ENCODE measurements at regions not wholly inside any gene's neighbourhood (a gene's known extent, or its start where the extent isn't known, plus 50 kb on each side); places are given as distances from the start of the nearest gene placed in this dataset.
A peak's percentile ranks its signal among the peaks of the same experiment; 100 is the strongest.
"Not testable (repeated sequence)": the region's sequence is repeated elsewhere in the genome, so short reads cannot be mapped to it uniquely, and the experiment has no call there.

GRCh38 chr4:180973894-180974293 is 1269.3 kb upstream of the TENM3 start:
- DNase-seq: no peak

GRCh38 chr4:180990931-180991330 is 1252.3 kb upstream of the TENM3 start:
- DNase-seq: no peak

GRCh38 chr4:180993244-180993836 is 1249.9 kb upstream of the TENM3 start:
- DNase-seq: no peak

- no peak for DNase-seq
Observed at GRCh38 chr4:180994722-180995121, 1248.5 kb upstream of the TENM3 start.

- DNase-seq: no peak
Observed at GRCh38 chr4:180999217-180999616, 1244.0 kb upstream of the TENM3 start.

GRCh38 chr4:181004056-181004455 is 1239.1 kb upstream of the TENM3 start:
- no peak for DNase-seq

GRCh38 chr4:181006499-181007260 is 1236.5 kb upstream of the TENM3 start:
- DNase-seq: no peak

GRCh38 chr4:181007751-181008150 is 1235.5 kb upstream of the TENM3 start:
- DNase-seq: no peak

GRCh38 chr4:181008164-181008563 is 1235.0 kb upstream of the TENM3 start:
- no peak for DNase-seq

GRCh38 chr4:181013162-181013561 is 1230.0 kb upstream of the TENM3 start:
- no peak for DNase-seq

- DNase-seq: no peak
Observed at GRCh38 chr4:181017038-181017437, 1226.2 kb upstream of the TENM3 start.

GRCh38 chr4:181018472-181018871 is 1224.7 kb upstream of the TENM3 start:
- DNase-seq: no peak

GRCh38 chr4:181018913-181019312 is 1224.3 kb upstream of the TENM3 start:
- no peak for DNase-seq

- no peak for DNase-seq
Observed at GRCh38 chr4:181020456-181020855, 1222.7 kb upstream of the TENM3 start.

GRCh38 chr4:181021213-181021612 is 1222.0 kb upstream of the TENM3 start:
- no peak for DNase-seq

- not testable (repeated sequence) for DNase-seq
Observed at GRCh38 chr4:181030135-181030921, 1212.9 kb upstream of the TENM3 start.

- DNase-seq: no peak
Observed at GRCh38 chr4:181030961-181031360, 1212.2 kb upstream of the TENM3 start.

GRCh38 chr4:181043486-181043885 is 1199.7 kb upstream of the TENM3 start:
- DNase-seq: no peak

GRCh38 chr4:181046809-181047208 is 1196.4 kb upstream of the TENM3 start:
- no peak for DNase-seq

GRCh38 chr4:181051931-181052330 is 1191.3 kb upstream of the TENM3 start:
- DNase-seq: no peak

GRCh38 chr4:181061787-181062186 is 1181.4 kb upstream of the TENM3 start:
- no peak for DNase-seq

- DNase-seq: peak in 1 of 2 experiments; percentile 1
Observed at GRCh38 chr4:181063212-181063611, 1180.0 kb upstream of the TENM3 start.

- DNase-seq: no peak
Observed at GRCh38 chr4:181077341-181077740, 1165.9 kb upstream of the TENM3 start.

GRCh38 chr4:181078196-181078595 is 1165.0 kb upstream of the TENM3 start:
- no peak for DNase-seq

Measured in NCI-H526 (cell line).